Gastroesophageal sphincter (tissue), 4 donors: ENCODE measurements at regions not wholly inside any gene's neighbourhood (a gene's known extent, or its start where the extent isn't known, plus 50 kb on each side); places are given as distances from the start of the nearest gene placed in this dataset.

ENCODE experiments used
- ATAC-seq: fragments of 150-250 bp; one replicate; pipeline ENCODE4 v1.9.1; 2016; ENCODE audit warnings: mild to moderate bottlenecking, moderate library complexity
- H3K27ac ChIP-seq, 4 donors: fragments of 200-600 bp; sonication (generic) in 3 of 4; 1 replicate in 3 of 4; 2 replicates in 1 of 4; pipeline ENCODE4 v1.5.1; 2016 to 2019
- H3K27me3 ChIP-seq: fragments of 200-600 bp; sonication (generic); one replicate; pipeline ENCODE4 v1.5.1; 2019
- H3K36me3 ChIP-seq, 2 donors: fragments of 200-600 bp; sonication (generic); one replicate each; pipeline ENCODE4 v1.5.1; 2019; ENCODE audit warnings: control low read depth in 1 of 2
- H3K4me1 ChIP-seq, 3 donors: fragments of 200-600 bp; sonication (generic); 1 replicate in 2 of 3; 2 replicates in 1 of 3; pipeline ENCODE4 v1.5.1; 2016 to 2019; ENCODE audit warnings: control low read depth in 2 of 3
- H3K4me3 ChIP-seq, 2 donors: fragments of 200-600 bp; sonication (generic); one replicate each; pipeline ENCODE4 v1.5.1; 2019; ENCODE audit warnings: mild to moderate bottlenecking in 1 of 2, moderate library complexity in 1 of 2
- H3K9me3 ChIP-seq, 3 donors: fragments of 200-600 bp; sonication (generic); one replicate each; pipeline ENCODE4 v1.5.1; 2017 to 2019; ENCODE audit warnings: control low read depth in 2 of 3
- EP300 ChIP-seq: sonication (generic); formaldehyde crosslinking; IDR thresholded peaks from one replicate; pipeline ENCODE4 v1.6.1; 2017; ENCODE audit warnings: antibody characterized with exemption, mild to moderate bottlenecking
- POLR2A ChIP-seq, 2 donors: fragments of 450-650 bp; IDR thresholded peaks; one replicate each; pipeline ENCODE4 v1.6.1; 2017; ENCODE audit warnings: antibody characterized with exemption in 2 of 2, mild to moderate bottlenecking in 2 of 2, moderate library complexity in 1 of 2
- POLR2AphosphoS5 ChIP-seq: sonication (generic); formaldehyde crosslinking; IDR thresholded peaks from one replicate; pipeline ENCODE4 v1.6.1; 2017; ENCODE audit warnings: antibody characterized with exemption
- WGBS, 2 donors: methylation state at CpG; one replicate each; pipeline ENCODE4 v1.1.5; 2018; ENCODE audit warnings: low coverage in 1 of 2; 5-methylcytosine and 5-hydroxymethylcytosine counted together
- TF ChIP-seq, protein P1 (sequence below), 4 experiments: fragments of 200-600 bp in 2 of 4; fragments of 450-650 bp in 2 of 4; sonication (generic) in 1 of 4; IDR thresholded peaks; one replicate each; pipeline ENCODE4 v1.5.1; 2017 to 2019; ENCODE audit warnings: antibody characterized with exemption in 4 of 4, mild to moderate bottlenecking in 2 of 4, moderate library complexity in 2 of 4

DNA sequence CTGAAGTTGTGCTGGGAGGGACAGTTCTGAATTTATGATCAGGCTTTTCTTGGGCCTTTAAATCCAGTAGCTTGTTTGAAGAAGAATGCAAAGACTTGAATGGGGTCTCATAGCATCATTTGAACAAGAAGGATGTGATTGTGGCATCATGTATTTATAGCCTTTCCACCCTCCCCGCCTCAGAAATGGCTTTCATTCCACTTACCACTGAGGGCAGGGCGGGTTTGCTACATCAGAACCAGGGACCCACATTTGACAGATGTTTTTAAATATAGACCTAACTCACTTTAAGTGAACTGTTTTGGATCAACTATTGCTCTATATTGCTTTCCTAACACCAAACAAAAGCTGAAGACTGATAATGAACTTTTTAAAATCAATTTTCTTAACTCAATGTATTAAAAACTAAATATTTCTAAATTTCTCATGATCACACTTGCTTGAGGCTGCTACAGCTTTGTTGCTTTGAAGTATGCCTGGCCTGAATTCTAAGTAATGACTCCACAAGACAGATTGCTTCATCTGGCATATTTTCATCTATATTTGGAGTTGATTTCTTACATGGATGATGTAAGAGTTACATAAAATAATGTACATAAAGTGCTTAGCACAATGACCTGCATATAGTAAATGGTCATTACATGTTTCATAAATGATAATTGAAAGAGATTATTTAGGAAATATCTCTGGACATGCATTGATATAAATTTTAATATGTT is 1552.9 kb upstream of the SLC39A10 start:
- no peak overlapping the region for H3K4me3 ChIP-seq
- no peaks in the 10 kb centered on the region for H3K36me3 ChIP-seq
- no peak overlapping the region for H3K27ac ChIP-seq
- 52 to 86% methylated on average over 1 to 2 of the region's 2 CpGs for WGBS, 2 donors
- no peak for ATAC-seq
- no peaks in the 10 kb centered on the region for H3K27me3 ChIP-seq
- H3K9me3 ChIP-seq: no peaks in the 10 kb centered on the region
- TF ChIP-seq POLR2AphosphoS5 (no peak), EP300 (no peak), POLR2A (IDR thresholded peaks at IDR 0.05) (no peak)
- TF ChIP-seq, protein P1, sequence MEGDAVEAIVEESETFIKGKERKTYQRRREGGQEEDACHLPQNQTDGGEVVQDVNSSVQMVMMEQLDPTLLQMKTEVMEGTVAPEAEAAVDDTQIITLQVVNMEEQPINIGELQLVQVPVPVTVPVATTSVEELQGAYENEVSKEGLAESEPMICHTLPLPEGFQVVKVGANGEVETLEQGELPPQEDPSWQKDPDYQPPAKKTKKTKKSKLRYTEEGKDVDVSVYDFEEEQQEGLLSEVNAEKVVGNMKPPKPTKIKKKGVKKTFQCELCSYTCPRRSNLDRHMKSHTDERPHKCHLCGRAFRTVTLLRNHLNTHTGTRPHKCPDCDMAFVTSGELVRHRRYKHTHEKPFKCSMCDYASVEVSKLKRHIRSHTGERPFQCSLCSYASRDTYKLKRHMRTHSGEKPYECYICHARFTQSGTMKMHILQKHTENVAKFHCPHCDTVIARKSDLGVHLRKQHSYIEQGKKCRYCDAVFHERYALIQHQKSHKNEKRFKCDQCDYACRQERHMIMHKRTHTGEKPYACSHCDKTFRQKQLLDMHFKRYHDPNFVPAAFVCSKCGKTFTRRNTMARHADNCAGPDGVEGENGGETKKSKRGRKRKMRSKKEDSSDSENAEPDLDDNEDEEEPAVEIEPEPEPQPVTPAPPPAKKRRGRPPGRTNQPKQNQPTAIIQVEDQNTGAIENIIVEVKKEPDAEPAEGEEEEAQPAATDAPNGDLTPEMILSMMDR (IDR thresholded peaks at IDR 0.05): no peak
- H3K4me1 ChIP-seq: no peaks in the 10 kb centered on the region

DNA sequence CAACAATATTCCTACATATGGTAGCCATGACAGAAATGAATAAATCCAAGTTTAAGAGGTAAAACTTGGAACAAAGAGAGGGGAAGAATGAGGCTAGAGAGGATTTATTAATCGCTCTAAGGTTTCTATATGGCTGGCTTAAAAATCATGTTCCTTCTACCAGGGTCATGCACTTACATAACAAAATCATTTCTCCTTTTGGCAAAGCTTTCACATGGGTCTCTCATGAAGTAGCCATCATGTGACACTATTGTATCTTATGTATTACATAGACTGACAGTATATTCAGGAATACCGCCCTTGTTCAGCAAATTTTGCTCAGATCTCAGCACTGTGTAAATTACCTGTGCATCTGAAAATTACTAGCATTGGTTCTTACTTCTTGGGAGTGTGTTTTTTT is 1554.5 kb upstream of the SLC39A10 start:
- TF ChIP-seq POLR2A (IDR thresholded peaks at IDR 0.05) (no peak), EP300 (no peak), POLR2AphosphoS5 (no peak)
- TF ChIP-seq, protein P1 (IDR thresholded peaks at IDR 0.05): no peak
- 91 to 100% methylated on average over 2 of the region's 2 CpGs for WGBS, 2 donors
- Histone ChIP-seq H3K36me3 (no peaks in the 10 kb centered on the region), H3K4me1 (no peaks in the 10 kb centered on the region), H3K27ac (no peak overlapping the region), H3K4me3 (no peak overlapping the region), H3K27me3 (no peaks in the 10 kb centered on the region), H3K9me3 (no peaks in the 10 kb centered on the region)
- ATAC-seq: no peak

DNA sequence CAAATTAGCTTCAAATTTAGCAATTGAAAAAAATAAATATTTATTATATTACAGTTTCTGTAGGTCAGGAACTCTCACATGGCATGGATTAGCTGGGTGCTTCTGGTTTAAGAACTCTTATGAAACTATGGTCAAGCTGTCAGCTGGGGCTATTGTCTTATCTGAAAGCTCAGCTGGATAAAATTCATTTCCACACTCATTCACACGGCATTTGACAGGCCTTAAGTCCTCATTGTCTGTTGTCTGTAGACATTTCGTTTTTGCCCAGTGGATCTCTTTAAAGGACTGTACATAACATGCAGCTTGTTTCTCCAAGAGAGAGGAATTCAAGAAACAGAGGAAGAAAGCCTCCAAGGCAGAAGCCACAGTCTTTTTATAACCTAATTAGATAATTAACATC is 1556.8 kb upstream of the SLC39A10 start:
- WGBS, 2 donors: 43 to 52% methylated on average over 2 of the region's 2 CpGs
- TF ChIP-seq, protein P1 (IDR thresholded peaks at IDR 0.05): no peak
- TF ChIP-seq POLR2A (IDR thresholded peaks at IDR 0.05) (no peak), EP300 (no peak), POLR2AphosphoS5 (no peak)
- Histone ChIP-seq H3K27me3 (no peaks in the 10 kb centered on the region), H3K36me3 (no peaks in the 10 kb centered on the region), H3K4me1 (no peaks in the 10 kb centered on the region), H3K27ac (no peak overlapping the region), H3K9me3 (no peaks in the 10 kb centered on the region), H3K4me3 (no peak overlapping the region)
- no peak for ATAC-seq

DNA sequence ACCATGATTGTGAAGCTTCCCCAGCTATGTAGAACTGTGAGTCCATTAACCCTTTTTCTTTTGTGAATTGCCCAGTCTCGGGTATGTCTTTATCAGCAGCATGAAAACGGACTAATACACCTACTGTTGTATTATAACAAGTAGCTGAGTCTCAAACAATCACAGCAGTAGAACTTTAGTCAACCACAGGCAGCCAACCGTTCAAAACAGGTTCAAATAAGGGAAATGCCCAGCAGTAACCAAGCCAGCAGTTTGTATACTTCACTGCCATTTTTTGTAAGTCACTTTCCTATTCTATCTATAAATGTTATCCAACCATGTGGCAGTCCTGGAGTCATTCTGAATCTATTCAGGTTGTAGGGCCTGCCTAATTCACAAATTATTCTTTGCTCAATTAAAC is 1560.6 kb upstream of the SLC39A10 start:
- H3K4me1 ChIP-seq: no peaks in the 10 kb centered on the region
- no peaks in the 10 kb centered on the region for H3K36me3 ChIP-seq
- ATAC-seq: no peak
- no peak overlapping the region for H3K27ac ChIP-seq
- TF ChIP-seq, protein P1 (IDR thresholded peaks at IDR 0.05): no peak
- TF ChIP-seq POLR2AphosphoS5 (no peak), EP300 (no peak), POLR2A (IDR thresholded peaks at IDR 0.05) (no peak)
- no peak overlapping the region for H3K4me3 ChIP-seq
- no peaks in the 10 kb centered on the region for H3K27me3 ChIP-seq
- no peaks in the 10 kb centered on the region for H3K9me3 ChIP-seq
- 29 to 42% methylated on average over 2 to 3 of the region's 3 CpGs for WGBS, 2 donors

DNA sequence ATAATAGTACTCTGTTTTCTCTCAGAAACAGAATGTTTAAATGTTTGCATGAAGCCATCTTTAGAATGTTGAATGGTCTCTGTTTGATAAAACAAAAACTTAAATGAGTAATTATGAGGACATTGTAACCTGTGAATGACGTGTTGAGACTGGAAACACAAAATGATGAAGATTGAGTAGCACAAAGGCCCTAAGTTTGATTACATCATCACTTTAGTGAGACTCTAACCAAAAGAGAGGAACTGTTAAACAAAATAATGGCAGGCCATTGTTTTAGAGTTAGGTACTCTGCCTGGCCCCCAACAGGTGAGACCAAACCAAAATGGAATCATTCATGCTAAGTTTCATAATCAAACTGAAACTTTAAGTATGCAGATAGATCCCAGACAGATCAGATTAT is 1561.7 kb upstream of the SLC39A10 start:
- 11 to 36% methylated on average over 1 of the region's 1 CpG for WGBS, 2 donors
- Histone ChIP-seq H3K36me3 (no peaks in the 10 kb centered on the region), H3K27ac (no peak overlapping the region), H3K4me3 (no peak overlapping the region), H3K4me1 (no peaks in the 10 kb centered on the region), H3K9me3 (no peaks in the 10 kb centered on the region), H3K27me3 (no peaks in the 10 kb centered on the region)
- TF ChIP-seq, protein P1 (IDR thresholded peaks at IDR 0.05): no peak
- TF ChIP-seq POLR2A (IDR thresholded peaks at IDR 0.05) (no peak), POLR2AphosphoS5 (no peak)
- no peak for ATAC-seq
